NCI-H2171 treated with DMSO at 0.1 percent for 48 hours (cell line): ENCODE measurements at regions not wholly inside any gene's neighbourhood (a gene's known extent, or its start where the extent isn't known, plus 50 kb on each side); places are given as distances from the start of the nearest gene placed in this dataset.
"Not testable (repeated sequence)": the region's sequence is repeated elsewhere in the genome, so short reads cannot be mapped to it uniquely, and the experiment has no call there.

ENCODE experiments used
- DNase-seq: peaks from one replicate; lab custom pipeline; 2025; lab: John Stamatoyannopoulos, UW

DNA sequence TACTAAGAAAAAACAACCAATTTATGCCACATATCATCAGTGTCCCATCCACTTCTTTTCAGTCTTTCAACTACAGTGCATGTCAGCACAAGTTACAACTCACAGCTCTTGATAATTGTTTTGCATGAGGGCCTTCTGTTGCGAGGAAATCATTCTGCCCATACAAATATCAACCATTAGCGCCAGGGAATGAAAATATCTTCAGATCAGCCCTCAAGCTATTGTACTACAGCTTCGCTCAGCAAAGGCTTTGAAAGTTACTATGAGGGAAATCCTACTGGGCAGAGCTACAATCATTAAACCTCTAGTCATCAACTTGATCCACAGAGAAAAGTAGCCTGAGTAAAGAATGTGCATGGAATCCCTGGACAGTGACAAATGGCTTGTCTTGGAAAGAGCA, 1023.6 kb upstream of the HS3ST1 start:
- DNase-seq, result no peak

DNA sequence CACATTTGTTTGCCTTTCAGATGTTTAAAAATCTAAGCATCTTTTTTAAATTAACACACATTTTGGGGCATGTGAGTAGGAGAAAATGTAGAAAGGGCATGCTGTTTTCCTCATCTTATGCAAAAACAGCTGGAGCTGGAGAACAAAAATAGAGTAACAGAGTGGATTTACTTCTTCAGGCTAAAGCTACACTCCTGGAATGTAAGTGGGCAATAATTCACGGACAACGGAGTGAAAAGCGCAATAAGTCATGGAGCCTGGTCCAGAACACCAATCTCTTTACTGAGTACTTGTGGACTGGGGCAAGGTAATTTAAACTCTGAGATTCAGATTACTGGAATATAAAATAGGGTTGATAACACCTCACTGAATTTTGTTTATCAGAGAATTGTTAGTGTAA, 1018.8 kb upstream of the HS3ST1 start:
- DNase-seq, result no peak

DNA sequence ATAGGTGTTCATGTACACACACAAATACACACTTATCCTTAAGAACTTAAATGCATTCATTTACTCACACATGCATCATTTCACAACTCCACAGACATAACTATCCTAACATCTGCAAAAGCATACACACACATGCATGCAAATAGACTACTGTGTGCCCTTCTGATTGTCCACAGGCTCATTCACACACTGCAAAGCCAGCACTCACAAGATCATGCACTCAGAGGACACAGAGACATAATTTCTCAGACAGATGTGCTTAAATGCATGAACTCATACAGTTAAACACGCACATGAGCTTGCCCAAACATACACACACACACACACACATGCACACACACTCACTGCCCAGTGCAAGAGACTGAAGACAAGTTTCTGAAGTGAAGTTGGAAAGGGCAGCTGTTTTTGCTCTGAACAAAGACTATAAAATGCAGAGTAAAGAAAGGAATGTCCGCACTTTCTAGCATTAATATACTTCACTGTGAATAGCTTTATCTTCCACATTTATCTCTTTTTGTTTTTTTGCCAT, 1018.0 kb upstream of the HS3ST1 start:
- no peak for DNase-seq

DNA sequence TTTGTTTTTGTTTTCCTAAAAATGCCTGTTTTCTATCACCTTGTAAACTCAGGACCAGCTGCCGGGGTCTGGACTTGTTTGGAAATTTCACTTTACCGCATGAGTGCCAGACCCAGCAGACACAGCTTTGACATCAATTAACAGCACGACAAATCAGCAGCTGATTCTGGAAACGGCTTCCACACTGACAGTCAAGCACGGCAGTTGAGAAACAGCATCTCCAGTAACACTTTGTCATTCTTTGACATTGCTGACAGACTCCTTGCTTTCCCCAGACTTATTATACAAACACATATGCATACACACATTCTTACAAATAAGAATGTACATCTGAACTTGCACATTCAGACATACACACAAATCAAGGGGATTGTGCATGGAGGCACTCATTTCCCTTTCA, 1017.6 kb upstream of the HS3ST1 start:
- no peak for DNase-seq

DNA sequence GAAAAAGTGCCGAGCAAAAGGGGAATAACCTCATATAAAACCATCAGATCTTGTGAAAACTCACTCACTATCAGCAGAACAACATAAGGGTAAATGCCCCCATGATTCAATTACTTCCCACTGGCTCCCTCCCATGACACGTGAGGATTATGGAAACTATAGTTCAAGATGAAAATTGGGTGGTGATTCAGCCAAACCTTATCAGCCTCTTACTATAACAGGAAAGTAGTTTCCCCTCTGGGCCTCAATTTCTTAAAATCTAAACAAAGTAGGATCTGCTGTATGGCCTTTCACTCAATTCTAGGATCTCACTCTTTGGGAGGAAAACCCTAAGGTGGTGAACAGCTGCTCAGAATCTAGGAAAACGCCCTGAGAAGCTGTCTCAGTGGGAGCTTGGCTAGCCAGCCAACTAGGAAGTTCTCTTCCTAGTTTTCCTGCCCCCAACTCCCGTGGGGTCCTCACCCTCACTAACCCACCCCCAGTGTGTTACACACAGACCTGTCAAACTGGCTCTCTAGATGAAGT, 1017.1 kb upstream of the HS3ST1 start:
- no peak for DNase-seq

DNA sequence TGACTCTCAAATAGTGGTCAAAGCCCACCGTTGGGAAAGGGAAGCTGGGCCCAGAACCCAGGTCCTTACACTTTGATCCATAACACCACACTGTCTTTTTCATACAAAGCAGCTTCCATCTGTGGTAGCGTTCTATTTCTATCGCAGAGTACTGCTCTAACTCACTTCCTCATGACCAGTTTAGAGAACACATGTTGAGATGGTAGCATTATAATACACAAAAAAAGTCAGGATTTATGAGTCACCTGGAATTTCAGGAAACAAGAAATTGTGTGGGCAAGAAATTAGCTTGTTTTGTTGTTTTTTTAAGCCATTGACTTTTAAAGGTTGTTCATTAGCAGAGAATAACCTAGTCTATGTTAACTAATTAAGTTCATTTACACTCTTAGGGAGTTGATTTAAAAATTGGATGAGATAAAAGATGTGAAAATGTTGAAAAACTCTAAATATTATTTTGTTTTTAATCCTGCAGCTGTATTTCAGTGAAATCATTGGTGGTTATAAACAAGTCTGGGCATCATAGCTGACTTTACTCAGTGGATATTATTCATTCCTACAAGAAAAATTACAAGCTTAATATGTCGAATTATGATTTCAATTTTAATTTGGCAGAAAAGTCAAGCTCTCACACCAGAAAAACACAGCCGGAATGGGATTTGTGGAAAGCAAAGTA, 1011.1 kb upstream of the HS3ST1 start:
- DNase-seq, result no peak

DNA sequence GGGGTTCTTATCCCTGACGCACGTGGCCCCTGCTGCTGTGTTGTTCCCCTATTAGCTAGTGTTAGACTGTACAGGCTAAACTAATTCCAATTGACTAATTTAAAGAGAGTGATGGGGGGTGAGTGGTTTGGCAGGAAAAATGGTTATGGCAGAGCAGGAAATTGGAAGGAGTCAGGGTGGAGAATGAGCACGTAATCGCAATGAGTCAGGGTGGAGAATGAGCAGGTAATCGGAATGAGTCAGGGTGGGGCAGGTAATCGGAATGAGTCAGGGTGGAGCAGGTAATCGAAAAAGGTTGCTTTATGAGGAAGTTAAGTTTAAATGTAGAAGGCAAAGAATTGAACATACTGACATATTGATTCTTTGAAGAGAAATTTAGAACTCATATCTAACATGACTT, 1002.6 kb upstream of the HS3ST1 start:
- not testable (repeated sequence) for DNase-seq

DNA sequence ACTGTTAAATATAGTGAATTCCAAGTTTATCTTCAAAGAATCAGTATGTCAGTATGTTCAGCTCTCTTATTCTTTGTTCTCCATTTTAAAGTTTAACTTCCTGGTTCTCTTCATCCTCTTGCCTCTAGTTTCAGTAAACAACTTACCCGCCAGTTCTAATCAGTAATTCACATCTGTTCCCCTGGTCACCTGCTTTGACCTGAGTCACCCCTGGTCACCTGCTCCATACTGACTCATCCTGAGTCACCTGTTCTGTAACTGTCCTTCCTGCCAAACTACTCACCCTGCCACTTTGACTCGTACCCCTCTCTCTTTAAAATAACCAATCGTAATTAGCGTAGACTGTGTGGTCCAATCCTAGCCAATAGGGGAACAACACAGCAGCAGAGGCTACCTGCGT, 992.7 kb upstream of the HS3ST1 start:
- DNase-seq, result no peak

DNA sequence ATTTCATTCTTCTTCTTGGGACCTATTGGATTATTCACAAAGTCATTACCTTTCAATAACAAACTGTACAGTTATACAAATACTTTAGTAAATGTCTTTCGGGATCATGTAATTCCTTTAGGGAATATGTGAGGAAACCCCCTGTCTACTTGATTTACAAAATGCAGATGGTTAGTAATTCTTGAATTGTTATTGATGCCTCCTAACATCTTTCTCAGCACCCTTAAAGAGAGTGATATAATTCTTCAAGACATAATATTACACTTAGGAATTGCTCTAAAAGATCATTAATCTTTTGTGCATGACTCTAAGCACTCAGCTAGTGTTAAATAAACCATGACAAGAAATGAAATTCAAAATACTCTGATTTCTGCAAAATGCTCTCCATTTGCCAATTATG, 988.1 kb upstream of the HS3ST1 start:
- DNase-seq, result no peak

DNA sequence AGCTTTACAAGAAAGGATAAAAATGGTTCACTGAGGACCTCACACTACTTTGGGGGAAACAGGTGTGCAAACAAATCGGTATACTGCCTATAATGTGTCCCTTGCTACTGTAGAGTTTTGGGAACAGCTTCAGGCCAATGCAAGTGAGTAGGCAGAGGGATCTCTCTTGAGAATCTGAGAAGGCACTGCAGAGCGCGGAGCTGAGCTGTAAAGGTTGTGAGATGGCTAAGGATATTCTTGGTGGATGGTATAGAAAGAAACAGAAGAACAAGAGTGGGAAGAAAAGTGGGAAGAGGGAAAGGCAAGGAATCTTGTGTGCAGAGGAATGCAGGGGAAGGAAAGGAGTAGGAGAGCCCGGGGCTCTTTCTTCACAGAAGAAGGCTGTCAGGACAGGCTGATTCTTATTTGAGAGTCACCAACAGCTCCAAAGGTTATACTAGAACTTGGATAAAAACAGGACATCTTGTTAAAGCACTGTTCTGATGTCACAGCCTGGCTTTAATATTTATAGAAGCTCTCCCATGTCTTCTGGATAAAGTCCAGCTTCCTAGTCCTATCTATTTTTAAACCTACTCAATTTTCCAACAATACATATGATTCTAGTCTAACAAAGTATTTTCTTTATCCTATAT, 985.6 kb upstream of the HS3ST1 start:
- no peak for DNase-seq

DNA sequence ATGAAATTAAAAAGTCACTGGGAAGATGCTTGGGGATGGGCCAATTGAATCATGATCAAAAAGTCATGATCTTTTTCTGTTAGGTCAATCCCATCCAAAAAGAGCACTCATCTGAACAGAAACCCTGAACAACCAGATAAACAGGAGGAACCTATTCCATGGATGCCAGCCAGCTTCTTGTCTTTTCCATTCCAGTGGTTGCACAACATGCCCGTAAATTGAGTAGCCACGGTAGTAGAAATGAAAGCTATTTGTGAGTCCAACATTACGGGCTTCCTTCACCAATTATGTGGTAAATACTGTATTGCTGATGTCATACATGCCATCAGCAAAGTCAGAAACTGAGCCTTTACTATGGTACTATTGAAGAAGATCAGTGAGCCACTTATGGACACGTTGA, 982.4 kb upstream of the HS3ST1 start:
- no peak for DNase-seq

DNA sequence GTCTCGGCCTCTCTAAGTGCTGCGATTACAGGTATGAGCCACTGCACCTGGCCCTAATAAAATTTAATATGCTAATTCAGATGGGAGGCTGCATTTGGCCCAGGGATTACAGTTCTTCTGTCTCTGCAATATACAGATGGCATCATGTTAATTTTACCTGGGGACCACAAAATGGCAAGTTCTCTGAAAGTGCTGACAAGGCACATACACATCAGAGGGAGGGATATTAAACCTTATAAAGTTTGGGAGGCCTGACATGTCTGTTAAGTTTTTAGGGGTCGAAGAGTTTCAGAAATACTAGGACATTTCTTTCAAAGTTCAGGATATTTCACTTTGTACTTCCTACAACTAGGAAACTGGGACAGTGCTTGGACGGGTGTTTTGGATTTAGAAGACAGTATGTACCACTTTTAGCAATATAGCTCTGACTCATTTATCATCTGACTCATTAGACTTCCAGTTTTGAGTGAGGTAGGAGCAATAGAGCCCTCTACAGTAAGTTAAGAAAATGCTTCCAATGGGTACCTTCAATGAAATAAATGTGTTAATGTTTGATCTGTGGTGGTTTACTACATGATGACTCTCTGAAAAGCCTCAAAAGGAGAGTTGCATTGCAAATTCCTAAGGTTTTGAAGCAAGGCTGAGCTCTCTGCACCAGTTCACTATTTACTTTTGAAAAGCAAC, 981.0 kb upstream of the HS3ST1 start:
- no peak for DNase-seq

DNA sequence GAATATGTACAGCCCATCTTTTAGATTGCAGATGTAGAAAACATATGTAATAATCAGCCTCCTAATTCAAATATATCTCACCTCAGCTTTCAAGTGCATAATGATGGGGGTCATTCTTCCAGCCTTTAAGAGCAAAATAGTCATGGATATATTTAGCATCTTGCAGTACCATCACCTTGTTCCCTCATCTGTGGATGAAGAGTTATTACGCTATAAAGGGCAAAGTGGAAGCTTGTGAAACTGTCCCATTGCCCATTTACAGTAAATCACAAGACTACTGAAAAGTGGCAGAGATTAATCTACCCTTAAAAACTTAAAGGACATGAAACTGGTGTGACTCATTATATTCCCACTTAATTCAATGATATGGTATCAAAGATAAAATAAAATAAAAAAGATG, 979.7 kb upstream of the HS3ST1 start:
- DNase-seq, result no peak

DNA sequence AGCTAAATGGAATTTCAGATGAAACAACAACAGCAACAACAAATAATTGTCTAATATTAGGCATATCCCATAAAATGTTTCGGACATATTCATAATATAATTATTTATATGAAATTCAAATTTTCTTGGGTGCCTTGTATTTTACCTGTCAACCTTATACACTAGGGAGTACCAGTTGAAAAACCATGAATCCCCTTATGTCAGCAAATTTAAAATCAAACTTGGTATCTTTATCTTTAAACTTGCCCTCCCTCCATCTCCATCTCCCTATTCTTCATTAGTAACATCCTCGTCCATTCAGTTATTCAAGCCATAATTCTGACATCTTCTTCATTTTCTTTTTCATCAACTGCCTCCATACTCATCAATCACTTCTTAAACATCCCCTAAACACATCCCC, 974.5 kb upstream of the HS3ST1 start:
- no peak for DNase-seq

DNA sequence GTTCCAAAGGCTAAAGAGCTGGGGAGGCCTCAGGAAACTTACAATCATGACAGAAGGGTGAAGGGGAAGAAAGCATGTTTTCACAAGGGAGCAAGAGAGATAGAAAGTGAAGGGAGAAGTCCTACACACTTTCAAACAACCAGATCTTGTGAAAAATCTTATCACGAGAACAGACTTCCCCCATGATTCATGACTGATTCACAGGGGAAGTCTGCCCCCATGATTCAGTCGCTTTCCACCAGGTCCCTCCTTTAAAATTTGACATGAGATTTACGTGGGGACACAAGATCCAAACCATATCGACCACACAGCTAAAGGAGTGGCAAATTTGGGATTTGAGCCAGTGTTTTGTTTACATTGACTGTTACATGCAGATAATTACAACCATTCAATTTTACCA, 971.1 kb upstream of the HS3ST1 start:
- DNase-seq, result no peak

DNA sequence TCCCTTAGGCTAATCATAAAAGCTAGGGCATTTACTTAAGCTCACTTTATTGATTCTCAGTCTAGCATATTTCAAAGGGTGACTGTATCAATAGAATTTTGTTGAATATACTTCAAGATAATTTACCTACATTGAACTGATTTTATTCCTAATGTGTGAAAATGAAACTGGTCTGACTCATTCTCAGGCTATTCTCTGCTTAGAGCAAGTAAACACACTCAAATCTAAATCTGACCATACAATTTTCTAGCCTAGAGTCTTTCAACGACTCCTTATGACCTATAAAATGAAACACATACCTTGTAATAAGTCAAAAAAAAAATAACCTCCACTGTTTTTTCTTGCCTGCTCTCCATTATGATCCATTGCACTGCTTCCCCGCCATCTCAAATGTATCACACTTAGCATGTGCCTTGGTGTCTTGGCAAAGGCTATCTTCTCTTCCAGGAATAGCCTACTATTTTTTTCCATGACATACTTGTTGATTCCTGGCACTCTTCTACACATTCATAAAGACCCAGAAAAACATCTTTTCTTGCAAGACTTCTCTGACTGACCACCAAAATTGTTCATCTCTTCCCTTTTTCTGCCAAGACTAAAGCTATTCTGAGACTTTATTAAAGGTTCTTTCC, 965.1 kb upstream of the HS3ST1 start:
- no peak for DNase-seq

DNA sequence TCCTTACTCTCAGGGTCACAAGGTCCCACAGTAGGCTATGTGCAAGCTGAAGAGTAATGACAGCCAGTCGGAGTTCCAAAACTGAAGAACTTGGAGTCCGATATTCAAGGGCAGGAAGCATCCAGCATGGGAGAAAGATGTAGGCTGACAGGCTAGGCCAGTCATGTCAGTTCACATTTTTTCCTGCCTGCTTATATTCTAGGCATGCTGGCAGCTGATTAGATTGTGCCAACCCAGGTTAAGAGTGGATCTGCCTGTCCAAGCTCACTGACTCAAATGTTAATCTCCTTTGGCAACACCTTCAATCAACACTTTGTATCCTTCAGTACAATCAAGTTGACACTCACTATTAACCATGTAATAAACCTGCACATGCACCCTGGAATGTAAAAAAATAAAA, 960.9 kb upstream of the HS3ST1 start:
- DNase-seq, result no peak

DNA sequence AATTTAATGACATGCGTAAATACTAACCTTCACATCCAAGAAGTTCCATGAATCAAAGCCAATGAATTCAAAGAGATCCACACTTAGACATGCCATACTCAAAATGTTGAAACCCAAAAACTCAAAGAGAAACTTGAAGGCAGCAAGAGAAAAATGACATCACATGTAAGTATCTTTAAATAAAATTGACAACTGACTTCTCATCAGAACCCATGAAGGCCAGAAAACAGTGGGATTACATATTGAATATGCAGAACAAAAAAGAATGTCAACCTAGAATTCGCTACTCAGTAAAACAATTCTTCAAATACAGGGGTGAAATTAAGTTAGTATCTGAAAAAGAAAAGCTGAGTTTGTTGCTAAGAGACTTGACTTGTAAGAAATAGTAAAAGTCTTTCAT, 953.9 kb upstream of the HS3ST1 start:
- DNase-seq, result no peak

DNA sequence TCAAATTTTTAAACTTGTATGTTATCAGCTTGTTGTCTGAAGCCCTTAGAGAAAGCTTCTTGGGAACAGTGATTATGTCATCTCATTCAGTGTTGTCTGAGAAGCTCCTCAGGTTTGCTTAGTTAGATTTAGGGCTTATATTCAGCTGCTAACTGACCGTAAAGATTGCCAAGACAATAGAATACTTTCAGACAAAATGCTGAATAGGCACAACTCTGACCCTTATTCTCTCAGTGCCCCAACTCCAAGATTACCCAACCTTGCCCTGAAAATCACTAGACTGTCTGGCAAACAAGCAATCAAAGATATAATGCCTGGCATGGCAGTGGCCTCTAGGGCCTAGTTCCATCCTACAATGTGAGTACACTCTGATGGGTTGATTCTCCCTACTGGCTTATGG, 950.5 kb upstream of the HS3ST1 start:
- no peak for DNase-seq

DNA sequence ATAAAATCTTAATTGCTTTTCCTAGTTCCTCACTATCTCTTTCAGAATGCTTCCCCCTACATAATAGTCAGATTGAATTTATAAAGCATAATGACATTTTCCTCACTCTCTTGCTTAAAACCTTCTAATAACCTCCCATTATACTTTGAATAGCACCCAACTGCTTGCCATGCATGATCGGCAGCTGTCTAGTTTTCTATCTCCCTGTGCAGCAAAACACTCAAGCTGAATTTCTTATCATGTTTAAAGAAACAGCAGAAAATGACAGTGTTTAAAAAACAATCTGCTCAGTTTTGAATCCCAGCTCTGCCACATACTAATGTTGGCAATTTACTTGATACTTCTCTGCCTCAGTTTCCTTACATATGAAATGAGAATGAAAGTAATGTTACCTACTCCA, 947.1 kb upstream of the HS3ST1 start:
- no peak for DNase-seq

DNA sequence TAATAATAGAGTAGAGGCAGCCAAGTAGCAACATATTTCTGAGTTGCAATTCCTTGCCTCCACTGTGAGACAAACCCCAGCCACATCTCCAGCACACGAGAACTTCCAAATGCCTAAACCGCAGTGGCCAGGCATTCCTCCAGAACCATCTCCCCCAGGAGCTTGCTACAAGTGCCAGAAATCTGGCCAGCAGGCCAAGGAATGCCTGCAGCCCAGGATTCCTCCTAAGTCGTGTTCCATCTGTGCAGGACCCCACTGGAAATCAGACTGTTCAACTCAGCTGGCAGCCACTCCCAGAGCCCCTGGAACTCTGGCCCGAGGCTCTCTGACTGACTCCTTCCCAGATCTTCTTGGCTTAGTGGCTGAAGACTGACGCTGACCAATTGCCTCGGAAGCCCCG, 937.2 kb upstream of the HS3ST1 start:
- DNase-seq, result not testable (repeated sequence)

DNA sequence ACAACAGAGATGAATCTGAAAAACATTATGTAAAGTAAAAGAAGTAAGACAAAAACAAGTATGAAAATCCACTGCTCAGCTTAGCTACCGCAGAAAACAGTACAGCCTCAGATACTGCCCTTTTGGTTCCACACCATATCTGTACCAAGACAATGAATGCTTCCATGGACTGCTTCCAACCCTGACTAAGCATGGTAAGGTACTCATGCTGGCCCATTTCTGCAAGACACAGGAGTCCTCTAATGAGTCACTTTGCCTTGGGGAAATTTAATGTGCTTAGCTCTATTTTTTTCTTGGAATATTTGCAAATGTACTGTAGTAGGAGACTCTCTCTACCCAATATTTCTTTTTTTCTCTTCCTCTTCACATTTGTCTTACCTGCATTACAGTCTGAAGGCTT, 931.7 kb upstream of the HS3ST1 start:
- no peak for DNase-seq

DNA sequence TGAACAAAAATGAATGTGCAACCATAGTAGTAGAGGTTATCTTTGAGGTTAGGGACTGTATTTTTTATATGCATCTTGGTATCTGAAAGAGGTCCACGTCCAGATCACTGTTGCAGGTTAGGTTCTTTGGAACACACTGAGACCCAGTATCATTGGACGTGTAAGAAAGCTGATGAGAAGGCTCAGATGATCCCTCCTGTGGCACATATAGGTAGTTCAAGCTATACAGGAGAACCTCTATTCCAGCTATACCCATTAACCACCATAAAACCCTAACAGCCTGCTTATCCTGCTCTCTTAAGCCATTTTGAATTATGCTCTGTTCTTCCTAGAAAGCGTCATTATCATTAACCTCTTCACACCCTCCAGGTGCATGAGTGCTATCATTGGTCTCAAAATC, 930.7 kb upstream of the HS3ST1 start:
- DNase-seq, result no peak
